ENCODE measurements at regions not wholly inside any gene's neighbourhood (a gene's known extent, or its start where the extent isn't known, plus 50 kb on each side); places are given as distances from the start of the nearest gene placed in this dataset.

DNA sequence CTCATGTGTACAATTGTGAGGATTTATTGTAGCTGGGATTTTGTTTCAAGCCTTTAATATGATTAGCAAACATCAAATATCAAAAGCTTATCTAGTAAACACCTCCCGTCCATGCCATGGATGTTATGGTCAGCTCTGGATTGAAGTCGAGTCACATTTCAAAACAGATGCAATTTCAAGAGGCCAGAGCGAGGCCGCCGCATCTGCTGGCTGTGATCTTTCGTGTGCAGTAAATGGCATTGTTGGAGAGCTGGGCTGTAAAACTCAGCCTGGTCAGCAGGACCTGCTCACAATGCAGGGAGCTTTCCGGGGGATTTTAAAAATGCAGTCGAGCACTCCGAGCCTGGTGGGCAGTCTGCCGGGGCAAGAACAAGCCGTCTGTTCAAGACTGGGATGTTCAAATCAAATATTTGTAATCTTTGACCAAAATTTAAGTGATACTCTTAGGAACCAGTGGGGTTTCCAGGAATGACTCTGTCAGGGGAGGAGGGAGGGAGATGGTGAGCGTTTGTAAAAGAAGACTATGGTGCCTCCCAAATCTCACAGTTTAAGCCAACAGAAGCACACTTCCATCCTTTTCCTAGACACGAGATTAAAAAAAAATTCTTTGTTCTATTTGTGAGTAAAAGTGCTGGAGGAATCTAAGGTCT lies 97.6 kb downstream of the MYCN start:
- TF ChIP-seq, protein P1, sequence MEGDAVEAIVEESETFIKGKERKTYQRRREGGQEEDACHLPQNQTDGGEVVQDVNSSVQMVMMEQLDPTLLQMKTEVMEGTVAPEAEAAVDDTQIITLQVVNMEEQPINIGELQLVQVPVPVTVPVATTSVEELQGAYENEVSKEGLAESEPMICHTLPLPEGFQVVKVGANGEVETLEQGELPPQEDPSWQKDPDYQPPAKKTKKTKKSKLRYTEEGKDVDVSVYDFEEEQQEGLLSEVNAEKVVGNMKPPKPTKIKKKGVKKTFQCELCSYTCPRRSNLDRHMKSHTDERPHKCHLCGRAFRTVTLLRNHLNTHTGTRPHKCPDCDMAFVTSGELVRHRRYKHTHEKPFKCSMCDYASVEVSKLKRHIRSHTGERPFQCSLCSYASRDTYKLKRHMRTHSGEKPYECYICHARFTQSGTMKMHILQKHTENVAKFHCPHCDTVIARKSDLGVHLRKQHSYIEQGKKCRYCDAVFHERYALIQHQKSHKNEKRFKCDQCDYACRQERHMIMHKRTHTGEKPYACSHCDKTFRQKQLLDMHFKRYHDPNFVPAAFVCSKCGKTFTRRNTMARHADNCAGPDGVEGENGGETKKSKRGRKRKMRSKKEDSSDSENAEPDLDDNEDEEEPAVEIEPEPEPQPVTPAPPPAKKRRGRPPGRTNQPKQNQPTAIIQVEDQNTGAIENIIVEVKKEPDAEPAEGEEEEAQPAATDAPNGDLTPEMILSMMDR (IDR thresholded peaks at IDR 0.05; ENCODE audit: unreplicated experiment) = no peak
- H3K4me3 Mint-ChIP-seq (ENCODE audit: unreplicated experiment) = no peak overlapping the region
- H3K36me3 Mint-ChIP-seq (ENCODE audit: low read depth, unreplicated experiment) = no peaks in the 10 kb centered on the region
- peaks cover 3% of the 10 kb centered on the region for H3K4me1 Mint-ChIP-seq (ENCODE audit: unreplicated experiment)
- H3K9me3 Mint-ChIP-seq (ENCODE audit: unreplicated experiment) = no peaks in the 10 kb centered on the region
- no peak overlapping the region for H3K27ac Mint-ChIP-seq (ENCODE audit: unreplicated experiment)
- H3K27me3 Mint-ChIP-seq (ENCODE audit: unreplicated experiment) = peaks cover 5% of the 10 kb centered on the region
- DNase-seq (ENCODE audit: low spot score) = no peak

DNA sequence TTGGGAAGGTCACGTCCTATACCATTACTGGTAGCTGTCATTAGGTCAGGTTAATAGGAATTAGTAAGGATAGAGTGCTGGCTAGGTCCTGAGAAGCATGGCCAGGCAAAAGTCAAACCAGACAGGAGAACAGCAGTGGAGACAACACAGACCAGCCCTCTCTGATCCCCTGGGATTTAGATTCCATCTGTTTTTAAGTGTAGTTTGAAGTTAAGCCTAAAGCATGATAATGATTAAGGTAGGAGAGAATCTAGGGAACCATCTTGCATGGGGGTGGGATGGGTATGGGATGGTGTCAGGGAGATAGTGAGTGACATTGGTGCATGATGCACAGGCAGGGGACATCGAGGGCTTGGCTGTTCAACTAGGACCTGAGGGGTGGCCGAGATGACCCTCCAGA lies 96.6 kb downstream of the MYCN start:
- Mint-ChIP-seq H3K4me1 (ENCODE audit: unreplicated experiment) (peaks cover 3% of the 10 kb centered on the region), H3K36me3 (ENCODE audit: low read depth, unreplicated experiment) (no peaks in the 10 kb centered on the region), H3K4me3 (ENCODE audit: unreplicated experiment) (no peak overlapping the region), H3K27ac (ENCODE audit: unreplicated experiment) (no peak overlapping the region), H3K27me3 (ENCODE audit: unreplicated experiment) (peaks cover 5% of the 10 kb centered on the region), H3K9me3 (ENCODE audit: unreplicated experiment) (no peaks in the 10 kb centered on the region)
- no peak for DNase-seq (ENCODE audit: low spot score)
- TF ChIP-seq, protein P1 (IDR thresholded peaks at IDR 0.05; ENCODE audit: unreplicated experiment) = no peak

DNA sequence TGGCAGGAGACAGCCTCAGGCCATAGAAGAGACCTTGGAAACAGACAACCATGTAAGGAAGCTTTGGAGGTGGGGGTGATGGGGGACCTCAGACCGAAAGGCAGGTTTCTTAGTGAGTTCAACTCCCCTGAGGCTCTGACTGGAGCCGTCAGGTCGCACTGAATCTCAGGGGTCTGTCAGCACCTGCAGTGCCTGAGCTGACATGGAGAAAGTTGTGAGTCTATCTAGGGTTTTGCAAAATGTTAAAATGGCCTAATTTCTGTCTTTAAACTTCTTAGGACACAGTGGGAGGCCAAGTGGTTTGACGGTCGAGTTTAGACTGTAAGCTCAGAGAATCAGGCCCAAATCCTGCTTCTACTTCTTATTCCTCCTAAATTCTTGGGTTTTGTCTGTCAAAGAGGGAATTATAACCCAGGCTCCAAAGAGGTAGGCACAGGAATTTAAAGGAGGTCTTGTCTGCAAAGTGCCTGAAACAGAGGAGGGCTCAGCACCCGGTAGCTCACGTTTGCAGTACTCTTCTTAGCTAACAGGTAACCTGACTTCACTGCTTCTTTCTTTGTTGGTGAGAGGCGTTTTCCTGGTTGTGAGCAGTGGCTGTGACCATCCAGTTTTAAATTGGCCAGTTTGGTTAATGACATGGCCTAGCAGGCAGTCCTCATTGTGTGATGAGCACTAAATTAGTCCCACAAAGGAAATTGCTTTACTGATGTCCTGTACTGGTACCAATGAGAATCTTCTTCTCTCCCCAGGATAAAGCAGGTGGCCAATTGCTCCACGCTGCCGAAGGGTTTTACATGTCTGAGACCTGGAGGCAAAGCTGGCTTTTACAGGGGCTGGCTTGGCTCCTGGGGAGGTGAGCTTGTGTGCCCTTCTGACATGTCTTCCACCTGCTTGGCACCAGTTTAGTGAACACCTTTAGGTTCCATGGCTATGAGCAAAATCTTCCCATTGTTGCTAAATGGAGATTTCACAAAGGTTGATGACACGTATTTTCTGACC lies 95.7 kb downstream of the MYCN start:
- Mint-ChIP-seq H3K27me3 (ENCODE audit: unreplicated experiment) (peaks cover 2% of the 10 kb centered on the region), H3K4me1 (ENCODE audit: unreplicated experiment) (peaks cover 3% of the 10 kb centered on the region), H3K4me3 (ENCODE audit: unreplicated experiment) (no peak overlapping the region), H3K36me3 (ENCODE audit: low read depth, unreplicated experiment) (no peaks in the 10 kb centered on the region), H3K9me3 (ENCODE audit: unreplicated experiment) (no peaks in the 10 kb centered on the region), H3K27ac (ENCODE audit: unreplicated experiment) (no peak overlapping the region)
- TF ChIP-seq, protein P1 (IDR thresholded peaks at IDR 0.05; ENCODE audit: unreplicated experiment) = no peak
- no peak for DNase-seq (ENCODE audit: low spot score)

DNA sequence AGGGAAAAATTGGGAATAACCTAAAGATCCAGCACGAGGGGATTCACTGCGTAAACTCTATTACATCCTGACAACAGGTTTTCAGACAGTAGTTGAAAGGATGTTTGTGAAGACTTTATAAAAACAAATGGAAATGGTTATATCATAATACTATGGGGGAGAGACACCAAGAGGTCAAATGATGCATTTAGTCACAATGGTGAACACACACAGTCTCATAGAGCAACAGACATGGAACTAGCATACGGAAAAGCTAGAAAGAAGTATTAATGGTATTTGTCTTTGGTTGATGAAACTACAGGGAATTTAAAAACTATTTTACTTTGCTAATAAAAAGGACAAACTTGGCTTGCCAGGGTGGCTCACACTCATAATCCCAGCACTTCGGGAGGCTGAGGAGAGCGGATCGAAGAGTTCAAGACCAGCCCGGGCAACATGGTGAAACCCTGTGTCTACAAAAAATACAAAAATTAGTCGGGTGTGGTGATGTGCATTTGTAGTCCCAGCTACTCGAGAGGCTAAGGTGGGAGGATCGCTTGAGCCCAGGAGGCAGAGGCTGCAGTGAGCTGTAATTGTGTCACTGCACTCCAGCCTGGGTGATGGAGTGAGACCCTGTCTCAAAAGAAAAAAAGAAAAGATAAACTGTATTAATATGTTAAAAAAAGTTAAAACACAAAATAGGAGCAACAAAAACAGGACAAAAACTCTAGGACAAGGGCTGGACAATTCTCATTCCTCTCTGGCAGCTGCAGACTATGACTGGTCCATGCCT lies 94.8 kb downstream of the MYCN start:
- TF ChIP-seq, protein P1 (IDR thresholded peaks at IDR 0.05; ENCODE audit: unreplicated experiment) = no peak
- H3K4me1 Mint-ChIP-seq (ENCODE audit: unreplicated experiment) = peaks cover 3% of the 10 kb centered on the region
- H3K4me3 Mint-ChIP-seq (ENCODE audit: unreplicated experiment) = no peak overlapping the region

More for the DNA sequence above, 94.8 kb downstream of the MYCN start:
- no peaks in the 10 kb centered on the region for H3K36me3 Mint-ChIP-seq (ENCODE audit: low read depth, unreplicated experiment)
- peaks cover 2% of the 10 kb centered on the region for H3K27me3 Mint-ChIP-seq (ENCODE audit: unreplicated experiment)
- H3K27ac Mint-ChIP-seq (ENCODE audit: unreplicated experiment) = no peak overlapping the region
- no peaks in the 10 kb centered on the region for H3K9me3 Mint-ChIP-seq (ENCODE audit: unreplicated experiment)
- DNase-seq (ENCODE audit: low spot score) = no peak

All from endothelial cell (in vitro differentiated cells).